ENCODE measurements at regions not wholly inside any gene's neighbourhood (a gene's known extent, or its start where the extent isn't known, plus 50 kb on each side); places are given as distances from the start of the nearest gene placed in this dataset.

DNA sequence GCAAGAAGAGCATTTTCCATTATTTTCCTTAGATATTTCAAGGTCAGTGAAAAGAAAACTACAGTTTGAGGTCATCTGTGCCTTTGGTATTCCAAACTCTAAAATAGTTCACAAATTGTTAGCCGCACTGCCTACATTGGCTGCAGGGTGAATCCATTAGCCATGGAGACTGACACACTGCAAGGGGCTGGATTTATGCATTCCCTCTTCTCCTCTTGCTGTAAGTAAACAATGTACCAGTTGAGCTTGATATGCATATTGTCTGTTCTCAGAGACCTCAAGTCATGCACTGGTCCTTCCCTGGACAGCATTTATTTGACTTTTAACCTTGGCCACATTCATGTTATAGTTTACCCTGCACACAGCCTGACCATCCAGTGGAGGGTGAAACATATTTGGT is 50.2 kb upstream of the TNFSF10 start:
- CTCF ChIA-PET: no interaction called here
- TF ChIP-seq FOSL2 (IDR thresholded peaks at IDR 0.05; ENCODE audit: borderline replicate concordance, low read depth): no peak
- no peak for TF ChIP-seq ELF1 (IDR thresholded peaks at IDR 0.05)
- TF ChIP-seq TAF1 (IDR thresholded peaks at IDR 0.05; ENCODE audit: borderline replicate concordance, low read depth, low read length): no peak
- TF ChIP-seq, protein P1, sequence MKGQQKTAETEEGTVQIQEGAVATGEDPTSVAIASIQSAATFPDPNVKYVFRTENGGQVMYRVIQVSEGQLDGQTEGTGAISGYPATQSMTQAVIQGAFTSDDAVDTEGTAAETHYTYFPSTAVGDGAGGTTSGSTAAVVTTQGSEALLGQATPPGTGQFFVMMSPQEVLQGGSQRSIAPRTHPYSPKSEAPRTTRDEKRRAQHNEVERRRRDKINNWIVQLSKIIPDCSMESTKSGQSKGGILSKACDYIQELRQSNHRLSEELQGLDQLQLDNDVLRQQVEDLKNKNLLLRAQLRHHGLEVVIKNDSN (IDR thresholded peaks at IDR 0.05; ENCODE audit: borderline replicate concordance, low read depth): no peak
- TF ChIP-seq, protein P2, sequence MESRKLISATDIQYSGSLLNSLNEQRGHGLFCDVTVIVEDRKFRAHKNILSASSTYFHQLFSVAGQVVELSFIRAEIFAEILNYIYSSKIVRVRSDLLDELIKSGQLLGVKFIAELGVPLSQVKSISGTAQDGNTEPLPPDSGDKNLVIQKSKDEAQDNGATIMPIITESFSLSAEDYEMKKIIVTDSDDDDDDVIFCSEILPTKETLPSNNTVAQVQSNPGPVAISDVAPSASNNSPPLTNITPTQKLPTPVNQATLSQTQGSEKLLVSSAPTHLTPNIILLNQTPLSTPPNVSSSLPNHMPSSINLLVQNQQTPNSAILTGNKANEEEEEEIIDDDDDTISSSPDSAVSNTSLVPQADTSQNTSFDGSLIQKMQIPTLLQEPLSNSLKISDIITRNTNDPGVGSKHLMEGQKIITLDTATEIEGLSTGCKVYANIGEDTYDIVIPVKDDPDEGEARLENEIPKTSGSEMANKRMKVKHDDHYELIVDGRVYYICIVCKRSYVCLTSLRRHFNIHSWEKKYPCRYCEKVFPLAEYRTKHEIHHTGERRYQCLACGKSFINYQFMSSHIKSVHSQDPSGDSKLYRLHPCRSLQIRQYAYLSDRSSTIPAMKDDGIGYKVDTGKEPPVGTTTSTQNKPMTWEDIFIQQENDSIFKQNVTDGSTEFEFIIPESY (IDR thresholded peaks at IDR 0.05; ENCODE audit: borderline replicate concordance, low read depth): no peak
- no peak for TF ChIP-seq RFX5 (IDR thresholded peaks at IDR 0.05; ENCODE audit: low read length)
- TF ChIP-seq RCOR1 (IDR thresholded peaks at IDR 0.05; ENCODE audit: low read length): no peak
- no peak for TF ChIP-seq TCF12 (IDR thresholded peaks at IDR 0.05)
- TF ChIP-seq EZH2phosphoT487 (IDR thresholded peaks at IDR 0.05; ENCODE audit: borderline replicate concordance, low read depth): no peak
- no peak for TF ChIP-seq SMC3 (IDR thresholded peaks at IDR 0.05; ENCODE audit: low read depth, low read length)
- TF ChIP-seq, protein P3, sequence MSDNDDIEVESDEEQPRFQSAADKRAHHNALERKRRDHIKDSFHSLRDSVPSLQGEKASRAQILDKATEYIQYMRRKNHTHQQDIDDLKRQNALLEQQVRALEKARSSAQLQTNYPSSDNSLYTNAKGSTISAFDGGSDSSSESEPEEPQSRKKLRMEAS (IDR thresholded peaks at IDR 0.05; ENCODE audit: low read depth): no peak
- no peak for TF ChIP-seq CHD2 (IDR thresholded peaks at IDR 0.05; ENCODE audit: low read length, partially characterized antibody)
- TF ChIP-seq, protein P4, sequence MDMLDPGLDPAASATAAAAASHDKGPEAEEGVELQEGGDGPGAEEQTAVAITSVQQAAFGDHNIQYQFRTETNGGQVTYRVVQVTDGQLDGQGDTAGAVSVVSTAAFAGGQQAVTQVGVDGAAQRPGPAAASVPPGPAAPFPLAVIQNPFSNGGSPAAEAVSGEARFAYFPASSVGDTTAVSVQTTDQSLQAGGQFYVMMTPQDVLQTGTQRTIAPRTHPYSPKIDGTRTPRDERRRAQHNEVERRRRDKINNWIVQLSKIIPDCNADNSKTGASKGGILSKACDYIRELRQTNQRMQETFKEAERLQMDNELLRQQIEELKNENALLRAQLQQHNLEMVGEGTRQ (IDR thresholded peaks at IDR 0.05; ENCODE audit: borderline replicate concordance, low read depth, low read length): no peak
- TF ChIP-seq JUND (IDR thresholded peaks at IDR 0.05): no peak
- TF ChIP-seq, protein P5, sequence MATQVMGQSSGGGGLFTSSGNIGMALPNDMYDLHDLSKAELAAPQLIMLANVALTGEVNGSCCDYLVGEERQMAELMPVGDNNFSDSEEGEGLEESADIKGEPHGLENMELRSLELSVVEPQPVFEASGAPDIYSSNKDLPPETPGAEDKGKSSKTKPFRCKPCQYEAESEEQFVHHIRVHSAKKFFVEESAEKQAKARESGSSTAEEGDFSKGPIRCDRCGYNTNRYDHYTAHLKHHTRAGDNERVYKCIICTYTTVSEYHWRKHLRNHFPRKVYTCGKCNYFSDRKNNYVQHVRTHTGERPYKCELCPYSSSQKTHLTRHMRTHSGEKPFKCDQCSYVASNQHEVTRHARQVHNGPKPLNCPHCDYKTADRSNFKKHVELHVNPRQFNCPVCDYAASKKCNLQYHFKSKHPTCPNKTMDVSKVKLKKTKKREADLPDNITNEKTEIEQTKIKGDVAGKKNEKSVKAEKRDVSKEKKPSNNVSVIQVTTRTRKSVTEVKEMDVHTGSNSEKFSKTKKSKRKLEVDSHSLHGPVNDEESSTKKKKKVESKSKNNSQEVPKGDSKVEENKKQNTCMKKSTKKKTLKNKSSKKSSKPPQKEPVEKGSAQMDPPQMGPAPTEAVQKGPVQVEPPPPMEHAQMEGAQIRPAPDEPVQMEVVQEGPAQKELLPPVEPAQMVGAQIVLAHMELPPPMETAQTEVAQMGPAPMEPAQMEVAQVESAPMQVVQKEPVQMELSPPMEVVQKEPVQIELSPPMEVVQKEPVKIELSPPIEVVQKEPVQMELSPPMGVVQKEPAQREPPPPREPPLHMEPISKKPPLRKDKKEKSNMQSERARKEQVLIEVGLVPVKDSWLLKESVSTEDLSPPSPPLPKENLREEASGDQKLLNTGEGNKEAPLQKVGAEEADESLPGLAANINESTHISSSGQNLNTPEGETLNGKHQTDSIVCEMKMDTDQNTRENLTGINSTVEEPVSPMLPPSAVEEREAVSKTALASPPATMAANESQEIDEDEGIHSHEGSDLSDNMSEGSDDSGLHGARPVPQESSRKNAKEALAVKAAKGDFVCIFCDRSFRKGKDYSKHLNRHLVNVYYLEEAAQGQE (IDR thresholded peaks at IDR 0.05; ENCODE audit: low read depth, low read length): no peak
- TF ChIP-seq, protein P6, sequence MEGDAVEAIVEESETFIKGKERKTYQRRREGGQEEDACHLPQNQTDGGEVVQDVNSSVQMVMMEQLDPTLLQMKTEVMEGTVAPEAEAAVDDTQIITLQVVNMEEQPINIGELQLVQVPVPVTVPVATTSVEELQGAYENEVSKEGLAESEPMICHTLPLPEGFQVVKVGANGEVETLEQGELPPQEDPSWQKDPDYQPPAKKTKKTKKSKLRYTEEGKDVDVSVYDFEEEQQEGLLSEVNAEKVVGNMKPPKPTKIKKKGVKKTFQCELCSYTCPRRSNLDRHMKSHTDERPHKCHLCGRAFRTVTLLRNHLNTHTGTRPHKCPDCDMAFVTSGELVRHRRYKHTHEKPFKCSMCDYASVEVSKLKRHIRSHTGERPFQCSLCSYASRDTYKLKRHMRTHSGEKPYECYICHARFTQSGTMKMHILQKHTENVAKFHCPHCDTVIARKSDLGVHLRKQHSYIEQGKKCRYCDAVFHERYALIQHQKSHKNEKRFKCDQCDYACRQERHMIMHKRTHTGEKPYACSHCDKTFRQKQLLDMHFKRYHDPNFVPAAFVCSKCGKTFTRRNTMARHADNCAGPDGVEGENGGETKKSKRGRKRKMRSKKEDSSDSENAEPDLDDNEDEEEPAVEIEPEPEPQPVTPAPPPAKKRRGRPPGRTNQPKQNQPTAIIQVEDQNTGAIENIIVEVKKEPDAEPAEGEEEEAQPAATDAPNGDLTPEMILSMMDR (IDR thresholded peaks at IDR 0.05): no peak
- no peak for TF ChIP-seq MXI1 (IDR thresholded peaks at IDR 0.05; ENCODE audit: low read depth, low read length)
- TF ChIP-seq, protein P7, sequence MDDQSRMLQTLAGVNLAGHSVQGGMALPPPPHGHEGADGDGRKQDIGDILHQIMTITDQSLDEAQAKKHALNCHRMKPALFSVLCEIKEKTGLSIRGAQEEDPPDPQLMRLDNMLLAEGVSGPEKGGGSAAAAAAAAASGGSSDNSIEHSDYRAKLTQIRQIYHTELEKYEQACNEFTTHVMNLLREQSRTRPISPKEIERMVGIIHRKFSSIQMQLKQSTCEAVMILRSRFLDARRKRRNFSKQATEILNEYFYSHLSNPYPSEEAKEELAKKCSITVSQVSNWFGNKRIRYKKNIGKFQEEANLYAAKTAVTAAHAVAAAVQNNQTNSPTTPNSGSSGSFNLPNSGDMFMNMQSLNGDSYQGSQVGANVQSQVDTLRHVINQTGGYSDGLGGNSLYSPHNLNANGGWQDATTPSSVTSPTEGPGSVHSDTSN (IDR thresholded peaks at IDR 0.05): no peak
- Histone ChIP-seq H3K4me2 (no peak overlapping the region), H3K9me3 (no peaks in the 10 kb centered on the region; the same call in 1 of the 2 replicates), H3K27me3 (ENCODE audit: insufficient read depth) (no peaks in the 10 kb centered on the region), H3K4me1 (ENCODE audit: control insufficient read depth in 1 of 2, insufficient read depth in 2 of 2, low read depth in 1 of 2, low read length in 1 of 2) (no peaks in the 10 kb centered on the region), H3K36me3 (replicated peaks in 1 of 2; ENCODE audit: control insufficient read depth in 1 of 2, insufficient read depth in 2 of 2, low read length in 1 of 2) (no peaks in the 10 kb centered on the region), H3K9me2 (no peaks in the 10 kb centered on the region), H3K9ac (no peak overlapping the region), H3K27ac (ENCODE audit: low read depth in 2 of 2, low read length in 1 of 2) (no peak overlapping the region), H2AFZ (ENCODE audit: low read depth) (no peak overlapping the region), H3K4me3 (ENCODE audit: low read depth in 2 of 2, low read length in 1 of 2) (no peak overlapping the region), H3F3A (replicated peaks; ENCODE audit: insufficient read depth) (no peaks in the 10 kb centered on the region), H3K79me2 (ENCODE audit: insufficient read depth) (no peaks in the 10 kb centered on the region), H4K20me1 (ENCODE audit: insufficient read depth) (no peaks in the 10 kb centered on the region)
- POLR2A ChIA-PET: no interaction called here
- DNase-seq: no peak
- WGBS (ENCODE audit: low lambda C conversion rate): 94% methylated on average over 1 of the region's 1 CpG
